Choroid plexus epithelial cell (primary cell): ENCODE measurements at regions not wholly inside any gene's neighbourhood (a gene's known extent, or its start where the extent isn't known, plus 50 kb on each side); places are given as distances from the start of the nearest gene placed in this dataset.
"Not testable (repeated sequence)": the region's sequence is repeated elsewhere in the genome, so short reads cannot be mapped to it uniquely, and the experiment has no call there.

Experiments used
- DNase-seq: peaks from one replicate; pipeline ENCODE4 v3.0.0-alpha.2; 2010; ENCODE audit warnings: low read depth
- H3K4me3 ChIP-seq: 2 replicates; pipeline ENCODE4 v1.5.1; 2011; ENCODE audit warnings: low read depth, mild to moderate bottlenecking, control low read depth, low read length, moderate library complexity
- TF ChIP-seq, protein P1 (sequence below): conservative IDR thresholded peaks from 2 replicates; pipeline ENCODE4 v1.5.1; 2011; ENCODE audit warnings: low read depth, mild to moderate bottlenecking, control low read depth, inconsistent platforms, low read length, moderate library complexity

DNA sequence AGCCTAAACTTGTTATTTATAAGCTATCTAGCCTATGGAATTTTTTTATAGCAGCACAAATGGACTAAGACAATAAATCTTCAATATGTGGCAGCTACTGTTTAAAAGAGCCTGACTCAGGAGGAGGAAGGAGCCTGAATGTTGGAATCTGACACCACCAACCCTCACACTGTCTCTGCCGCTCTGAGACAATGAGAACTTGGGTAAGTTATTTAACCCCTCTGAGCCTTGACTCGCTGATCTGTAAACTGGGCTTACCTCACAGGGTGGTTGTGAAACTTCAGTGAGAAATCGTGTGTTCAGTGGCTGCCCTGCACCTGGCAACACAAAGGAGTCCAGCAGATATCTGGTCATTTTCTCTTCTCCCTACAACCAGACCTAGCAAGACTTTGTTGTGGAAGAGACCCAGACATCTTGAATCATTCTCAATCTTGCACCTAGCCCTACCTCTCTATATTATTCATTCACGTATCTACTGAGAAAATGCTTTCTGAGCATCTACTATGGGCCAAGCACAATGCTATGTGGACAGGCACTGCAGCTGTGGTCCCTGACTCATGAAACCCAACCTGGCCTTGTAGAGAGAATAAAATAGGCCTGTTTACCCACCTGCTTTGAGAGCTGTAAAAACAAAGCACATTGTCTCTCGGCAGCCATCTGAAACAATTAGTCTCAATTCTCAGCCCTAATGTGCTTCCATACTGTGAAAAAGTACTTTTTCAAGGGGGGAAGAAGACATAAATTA is 81.9 kb upstream of the SLC25A36 start:
- no peak overlapping the region for H3K4me3 ChIP-seq
- peak; percentile 6 for DNase-seq
- TF ChIP-seq, protein P1, sequence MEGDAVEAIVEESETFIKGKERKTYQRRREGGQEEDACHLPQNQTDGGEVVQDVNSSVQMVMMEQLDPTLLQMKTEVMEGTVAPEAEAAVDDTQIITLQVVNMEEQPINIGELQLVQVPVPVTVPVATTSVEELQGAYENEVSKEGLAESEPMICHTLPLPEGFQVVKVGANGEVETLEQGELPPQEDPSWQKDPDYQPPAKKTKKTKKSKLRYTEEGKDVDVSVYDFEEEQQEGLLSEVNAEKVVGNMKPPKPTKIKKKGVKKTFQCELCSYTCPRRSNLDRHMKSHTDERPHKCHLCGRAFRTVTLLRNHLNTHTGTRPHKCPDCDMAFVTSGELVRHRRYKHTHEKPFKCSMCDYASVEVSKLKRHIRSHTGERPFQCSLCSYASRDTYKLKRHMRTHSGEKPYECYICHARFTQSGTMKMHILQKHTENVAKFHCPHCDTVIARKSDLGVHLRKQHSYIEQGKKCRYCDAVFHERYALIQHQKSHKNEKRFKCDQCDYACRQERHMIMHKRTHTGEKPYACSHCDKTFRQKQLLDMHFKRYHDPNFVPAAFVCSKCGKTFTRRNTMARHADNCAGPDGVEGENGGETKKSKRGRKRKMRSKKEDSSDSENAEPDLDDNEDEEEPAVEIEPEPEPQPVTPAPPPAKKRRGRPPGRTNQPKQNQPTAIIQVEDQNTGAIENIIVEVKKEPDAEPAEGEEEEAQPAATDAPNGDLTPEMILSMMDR, result no peak

DNA sequence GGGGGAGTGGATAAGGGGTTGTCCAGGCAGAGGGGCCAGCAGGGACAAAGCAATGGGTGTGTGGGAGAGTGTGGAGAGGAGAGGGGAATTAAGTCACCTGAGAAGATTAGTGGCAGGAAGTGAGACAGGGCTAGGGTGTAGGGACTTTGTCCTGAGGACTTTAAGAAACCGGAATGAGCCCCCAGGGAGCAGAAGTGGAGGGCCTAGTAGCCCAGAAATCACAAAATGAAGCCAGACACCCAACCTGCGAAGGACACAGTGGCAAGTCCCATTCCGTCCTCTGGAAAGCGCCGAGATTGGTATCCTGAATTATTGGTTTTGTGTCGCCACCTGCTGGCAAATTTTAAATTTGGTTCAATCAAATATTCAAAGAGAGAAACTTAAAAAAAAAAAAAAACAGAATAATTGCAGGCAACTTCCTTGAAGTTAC is 78.0 kb upstream of the SLC25A36 start:
- no peak overlapping the region for H3K4me3 ChIP-seq
- TF ChIP-seq, protein P1, result peak; percentile 65
- peak; percentile 72 for DNase-seq

DNA sequence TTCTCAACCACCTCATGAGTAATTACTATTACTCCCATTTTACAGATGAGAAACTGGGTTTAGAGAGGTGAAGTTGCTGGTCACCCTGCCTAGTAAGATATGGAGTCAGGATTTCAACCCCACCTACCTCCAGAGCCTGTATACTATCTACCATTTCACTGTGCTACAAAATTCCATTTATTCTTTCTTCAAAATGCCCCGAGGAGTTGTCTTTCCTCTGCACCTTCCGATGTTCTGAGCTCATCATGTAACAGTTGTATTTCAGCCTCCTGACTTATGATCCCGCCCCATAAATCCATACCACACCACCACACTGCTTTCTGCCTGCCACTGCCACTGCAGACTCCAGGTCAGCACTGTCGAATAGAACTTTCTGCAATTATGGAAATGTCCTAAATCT is 71.3 kb upstream of the SLC25A36 start:
- TF ChIP-seq, protein P1, result no peak
- no peak overlapping the region for H3K4me3 ChIP-seq
- DNase-seq, result no peak

DNA sequence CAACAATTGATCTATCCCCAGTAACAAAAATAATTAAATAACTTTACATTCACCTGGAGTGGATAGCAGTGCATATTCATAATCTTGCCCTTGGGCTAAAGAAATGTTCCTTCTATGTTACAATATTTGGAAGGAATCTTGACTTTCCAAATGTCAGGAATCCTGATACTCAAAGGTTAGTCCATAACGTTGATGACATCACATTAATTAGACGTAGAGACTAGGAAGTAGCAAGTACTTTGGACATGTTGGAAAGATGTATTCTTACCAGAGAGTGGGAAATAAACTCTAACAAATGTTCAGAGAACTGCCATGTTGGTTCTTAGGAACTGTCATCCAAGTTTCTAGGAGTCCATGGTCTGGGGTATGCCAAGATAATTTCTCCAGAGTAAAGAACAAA is 70.6 kb upstream of the SLC25A36 start:
- no peak for DNase-seq
- TF ChIP-seq, protein P1, result no peak
- H3K4me3 ChIP-seq, result no peak overlapping the region

DNA sequence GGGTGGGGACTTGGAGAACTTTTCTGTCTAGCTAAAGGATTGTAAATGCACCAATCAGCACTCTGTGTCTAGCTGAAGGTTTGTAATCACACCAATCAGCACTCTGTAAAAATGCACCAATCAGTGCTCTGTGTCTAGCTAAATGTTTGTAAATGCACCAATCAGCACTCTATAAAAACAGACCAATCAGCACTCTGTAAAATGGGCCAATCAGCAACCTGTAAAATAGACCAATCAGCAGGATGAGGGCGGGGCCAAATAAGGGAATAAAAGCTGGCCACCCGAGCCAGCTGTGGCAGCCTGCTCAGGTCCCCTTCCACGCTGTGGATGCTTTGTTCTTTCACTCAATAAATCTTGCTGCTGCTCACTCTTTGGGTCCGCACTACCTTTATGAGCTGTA is 69.5 kb upstream of the SLC25A36 start:
- DNase-seq, H3K4me3 ChIP-seq: not testable (repeated sequence)

DNA sequence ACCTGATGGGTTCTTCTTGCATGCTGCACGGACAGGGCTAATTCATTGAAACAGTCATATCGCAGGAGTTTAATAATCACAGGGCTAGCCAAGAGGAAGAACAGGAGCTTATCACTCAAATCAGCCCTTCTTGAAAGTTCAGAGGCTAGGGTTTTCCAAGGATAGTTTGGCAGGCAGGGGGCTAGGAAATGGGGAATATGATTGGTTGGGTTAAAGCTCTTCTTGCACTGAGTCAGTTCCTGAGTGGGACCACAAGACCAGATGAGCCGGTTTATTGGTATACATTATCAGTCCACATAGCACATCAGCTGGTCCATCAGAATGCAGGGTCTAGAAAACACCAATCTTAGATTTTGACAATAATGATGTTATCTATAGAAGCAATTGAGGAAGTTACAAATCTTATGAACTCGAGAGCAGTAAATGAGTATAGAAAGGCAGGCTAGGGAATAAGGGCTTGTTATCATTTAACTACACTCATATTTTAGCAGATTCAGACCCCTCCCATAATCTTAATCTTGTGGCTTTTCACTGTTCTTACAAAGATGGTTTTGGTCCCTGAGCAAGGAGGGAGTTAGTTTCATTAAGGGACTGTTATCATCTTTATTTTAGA is 58.1 kb upstream of the SLC25A36 start:
- DNase-seq, result no peak
- no peak overlapping the region for H3K4me3 ChIP-seq
- TF ChIP-seq, protein P1, result no peak

DNA sequence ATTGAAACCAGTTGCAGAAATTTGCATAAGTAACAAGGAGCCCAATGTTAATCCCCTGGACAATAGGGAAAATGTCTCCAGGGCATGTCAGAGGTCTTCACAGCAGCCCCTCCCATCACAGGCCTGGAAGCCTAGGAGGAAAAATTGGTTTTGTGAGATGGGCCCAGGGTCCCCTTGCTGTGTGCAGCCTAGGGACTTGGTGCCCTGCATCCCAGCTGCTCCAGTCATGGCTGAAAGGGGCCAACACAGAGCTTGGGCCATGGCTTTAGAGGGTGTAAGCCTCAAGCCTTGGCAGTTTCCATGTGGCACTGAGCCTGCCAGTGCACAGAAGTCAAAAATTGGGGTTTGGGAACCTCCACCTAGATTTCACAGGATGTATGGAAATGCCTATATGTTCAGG is 55.9 kb upstream of the SLC25A36 start:
- not testable (repeated sequence) for H3K4me3 ChIP-seq, DNase-seq
